Stomach (tissue), 4 donors: ENCODE measurements at regions not wholly inside any gene's neighbourhood (a gene's known extent, or its start where the extent isn't known, plus 50 kb on each side); places are given as distances from the start of the nearest gene placed in this dataset.

Experiments
- CTCF ChIP-seq, 7 experiments: fragments of 450-650 bp in 4 of 7; fragments of 200-600 bp in 3 of 7; sonication (generic) in 3 of 7; IDR thresholded peaks; one replicate each; pipeline ENCODE4 v1.5.1; 2016 to 2019; ENCODE audit warnings: antibody characterized with exemption in 7 of 7, control low read depth in 2 of 7, mild to moderate bottlenecking in 1 of 7
- EP300 ChIP-seq: sonication (generic); formaldehyde crosslinking; IDR thresholded peaks from one replicate; pipeline ENCODE4 v1.6.1; 2017; ENCODE audit warnings: antibody characterized with exemption
- POLR2A ChIP-seq, 4 donors: fragments of 450-650 bp; IDR thresholded peaks; one replicate each; pipeline ENCODE4 v1.6.1; 2016; ENCODE audit warnings: antibody characterized with exemption in 4 of 4, control low read depth in 2 of 4, mild to moderate bottlenecking in 1 of 4, moderate library complexity in 1 of 4
- POLR2AphosphoS5 ChIP-seq, 3 donors: sonication (generic); formaldehyde crosslinking; IDR thresholded peaks; one replicate each; pipeline ENCODE4 v1.6.1; 2016; ENCODE audit warnings: antibody characterized with exemption in 3 of 3

- no peak for TF ChIP-seq POLR2A (IDR thresholded peaks at IDR 0.05)
- no peak for TF ChIP-seq CTCF (IDR thresholded peaks at IDR 0.05)
- no peak for TF ChIP-seq POLR2AphosphoS5 (IDR thresholded peaks at IDR 0.05)
- no peak for TF ChIP-seq EP300
Measured at GRCh38 chr6:139446768-139447655, 72.6 kb upstream of the CITED2 start.
